ENCODE measurements at regions not wholly inside any gene's neighbourhood (a gene's known extent, or its start where the extent isn't known, plus 50 kb on each side); places are given as distances from the start of the nearest gene placed in this dataset.

DNA sequence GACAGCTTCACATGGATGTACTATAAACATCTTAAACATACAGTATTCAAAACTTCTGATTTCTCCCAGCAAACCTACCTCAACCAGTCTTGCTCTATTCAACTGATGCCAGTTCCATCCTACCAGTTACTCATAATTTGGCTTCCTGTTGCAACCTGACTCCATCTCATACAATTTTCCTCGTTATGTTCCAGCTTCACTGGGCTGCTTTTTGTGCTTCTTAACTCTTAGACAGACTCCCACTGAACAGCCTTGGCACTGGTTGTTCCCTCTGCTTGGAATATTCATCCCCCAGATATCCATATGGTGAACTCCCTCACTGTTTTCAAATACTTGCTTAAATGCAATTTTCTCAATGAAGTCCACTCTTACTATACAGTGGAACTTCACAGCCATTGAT lies 249.2 kb downstream of the AEBP2 start:
- ChIA-PET POLR2A (no interaction called here), CTCF (interaction anchor here (1.0 kb wide), 1 partner anchor 9 kb away, joined by 4 read pairs; no protein-coding TSS in a partner anchor)
- TF ChIP-seq, protein P1, sequence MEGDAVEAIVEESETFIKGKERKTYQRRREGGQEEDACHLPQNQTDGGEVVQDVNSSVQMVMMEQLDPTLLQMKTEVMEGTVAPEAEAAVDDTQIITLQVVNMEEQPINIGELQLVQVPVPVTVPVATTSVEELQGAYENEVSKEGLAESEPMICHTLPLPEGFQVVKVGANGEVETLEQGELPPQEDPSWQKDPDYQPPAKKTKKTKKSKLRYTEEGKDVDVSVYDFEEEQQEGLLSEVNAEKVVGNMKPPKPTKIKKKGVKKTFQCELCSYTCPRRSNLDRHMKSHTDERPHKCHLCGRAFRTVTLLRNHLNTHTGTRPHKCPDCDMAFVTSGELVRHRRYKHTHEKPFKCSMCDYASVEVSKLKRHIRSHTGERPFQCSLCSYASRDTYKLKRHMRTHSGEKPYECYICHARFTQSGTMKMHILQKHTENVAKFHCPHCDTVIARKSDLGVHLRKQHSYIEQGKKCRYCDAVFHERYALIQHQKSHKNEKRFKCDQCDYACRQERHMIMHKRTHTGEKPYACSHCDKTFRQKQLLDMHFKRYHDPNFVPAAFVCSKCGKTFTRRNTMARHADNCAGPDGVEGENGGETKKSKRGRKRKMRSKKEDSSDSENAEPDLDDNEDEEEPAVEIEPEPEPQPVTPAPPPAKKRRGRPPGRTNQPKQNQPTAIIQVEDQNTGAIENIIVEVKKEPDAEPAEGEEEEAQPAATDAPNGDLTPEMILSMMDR (IDR thresholded peaks at IDR 0.05; ENCODE audit: control extremely low read depth, extremely low read depth, low read depth, missing control alignments): no peak
- DNase-seq (ENCODE audit: extremely low spot score): no peak

DNA sequence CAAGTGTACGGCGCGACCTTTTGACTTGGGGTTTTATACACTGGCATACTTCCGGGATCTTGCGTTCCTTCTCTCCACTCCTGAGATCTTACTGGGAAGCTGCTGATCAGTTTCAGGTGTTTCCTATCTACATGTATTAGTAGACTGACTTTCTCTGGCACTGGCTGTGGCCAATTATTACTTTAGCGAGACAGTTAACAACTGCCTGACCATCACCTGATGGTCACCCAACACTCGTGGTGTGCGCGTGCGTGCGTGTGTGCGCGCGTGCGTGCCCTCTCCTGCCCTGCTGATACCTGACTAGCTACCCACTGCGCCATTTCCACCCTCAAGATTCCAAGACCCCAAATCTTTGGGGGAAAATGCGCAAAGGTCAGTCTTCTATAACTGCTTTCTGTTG lies 249.9 kb downstream of the AEBP2 start:
- POLR2A ChIA-PET: no interaction called here
- TF ChIP-seq, protein P1 (IDR thresholded peaks at IDR 0.05; ENCODE audit: control extremely low read depth, extremely low read depth, low read depth, missing control alignments): no peak
- no peak for DNase-seq (ENCODE audit: extremely low spot score)
- CTCF ChIA-PET: no interaction called here

- TF ChIP-seq, protein P1 (IDR thresholded peaks at IDR 0.05; ENCODE audit: control extremely low read depth, extremely low read depth, low read depth, missing control alignments): no peak
- ChIA-PET POLR2A (no interaction called here), CTCF (no interaction called here)
These were observed 250.6 kb downstream of the AEBP2 start for GRCh38 chr12:19689801-19690472.

GRCh38 chr12:19692091-19692490 lies 252.8 kb downstream of the AEBP2 start:
- ChIA-PET POLR2A (no interaction called here), CTCF (interaction anchor here (1.1 kb wide), 1 partner anchor 9 kb away, joined by 3 read pairs; no protein-coding TSS in a partner anchor)
- TF ChIP-seq, protein P1 (IDR thresholded peaks at IDR 0.05; ENCODE audit: control extremely low read depth, extremely low read depth, low read depth, missing control alignments): no peak
- DNase-seq (ENCODE audit: extremely low spot score): no peak

More at GRCh38 chr12:19689801-19690472, 250.6 kb downstream of the AEBP2 start:
- no peak for DNase-seq (ENCODE audit: extremely low spot score)

GRCh38 chr12:19692566-19692965 lies 253.3 kb downstream of the AEBP2 start:
- DNase-seq (ENCODE audit: extremely low spot score): no peak
- CTCF ChIA-PET: interaction anchor here (1.1 kb wide), 1 partner anchor 10 kb away, joined by 3 read pairs; no protein-coding TSS in a partner anchor
- TF ChIP-seq, protein P1 (IDR thresholded peaks at IDR 0.05; ENCODE audit: control extremely low read depth, extremely low read depth, low read depth, missing control alignments): no peak
- POLR2A ChIA-PET: no interaction called here

DNA sequence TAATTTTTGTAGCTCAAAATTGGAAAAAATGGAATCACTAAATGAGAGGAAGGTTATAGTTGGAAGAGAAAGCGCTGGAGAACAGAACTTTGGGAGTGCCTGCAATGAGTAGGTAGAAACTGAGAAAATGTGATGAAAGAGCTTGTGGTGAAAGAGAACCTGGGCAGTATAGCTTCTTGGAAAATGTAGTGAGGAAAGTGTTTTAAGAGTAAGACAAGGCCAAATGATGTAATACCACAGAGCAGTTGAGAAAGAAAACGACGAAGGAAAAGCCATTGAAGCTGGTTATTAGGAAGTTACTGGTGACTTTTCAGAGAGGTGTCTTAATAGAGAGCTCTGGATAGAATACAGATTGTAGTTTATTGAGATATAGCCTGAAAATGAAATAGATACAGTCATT lies 255.3 kb downstream of the AEBP2 start:
- TF ChIP-seq, protein P1 (IDR thresholded peaks at IDR 0.05; ENCODE audit: control extremely low read depth, extremely low read depth, low read depth, missing control alignments): no peak
- CTCF ChIA-PET: no interaction called here
- DNase-seq (ENCODE audit: extremely low spot score): no peak
- POLR2A ChIA-PET: no interaction called here

Data from GM10248 (cell line).